Cerebellar nuclear complex (tissue), 1 donor: ENCODE measurements at regions not wholly inside any gene's neighbourhood (a gene's known extent, or its start where the extent isn't known, plus 50 kb on each side); places are given as distances from the start of the nearest gene placed in this dataset.

Source experiments
- DNase-seq, 2 experiments: peaks; one replicate each; lab custom pipeline; 2025; lab: John Stamatoyannopoulos, UW

GRCh38 chr11:43545610-43546009 is 134.9 kb upstream of the HSD17B12 start:
- no peak for DNase-seq

- no peak for DNase-seq
Measured at GRCh38 chr11:43546561-43547429, 133.7 kb upstream of the HSD17B12 start.

GRCh38 chr11:43547430-43547831 is 133.1 kb upstream of the HSD17B12 start:
- DNase-seq, result no peak

- DNase-seq, result no peak
Measured at GRCh38 chr11:43547889-43548381, 132.6 kb upstream of the HSD17B12 start.

GRCh38 chr11:43548916-43549315 is 131.6 kb upstream of the HSD17B12 start:
- no peak for DNase-seq

- no peak for DNase-seq
Measured at GRCh38 chr11:43549624-43550023, 130.9 kb upstream of the HSD17B12 start.

- no peak for DNase-seq
Measured at GRCh38 chr11:43550714-43551113, 129.8 kb upstream of the HSD17B12 start.

GRCh38 chr11:43554148-43554473 is 126.4 kb upstream of the HSD17B12 start:
- DNase-seq, result no peak

GRCh38 chr11:43555186-43555585 is 125.4 kb upstream of the HSD17B12 start:
- no peak for DNase-seq

GRCh38 chr11:43555816-43556611 is 124.5 kb upstream of the HSD17B12 start:
- DNase-seq, result no peak

- no peak for DNase-seq
Measured at GRCh38 chr11:43556612-43557375, 123.7 kb upstream of the HSD17B12 start.

GRCh38 chr11:43557553-43558110 is 122.9 kb upstream of the HSD17B12 start:
- DNase-seq, result no peak

- DNase-seq, result no peak
Measured at GRCh38 chr11:43558146-43558545, 122.4 kb upstream of the HSD17B12 start.

GRCh38 chr11:43558556-43559127 is 121.9 kb upstream of the HSD17B12 start:
- no peak for DNase-seq

- DNase-seq, result no peak
Measured at GRCh38 chr11:43561832-43562231, 118.7 kb upstream of the HSD17B12 start.

GRCh38 chr11:43567396-43567975 is 113.1 kb upstream of the HSD17B12 start:
- DNase-seq, result no peak

GRCh38 chr11:43573233-43573632 is 107.3 kb upstream of the HSD17B12 start:
- DNase-seq, result no peak

GRCh38 chr11:43573873-43574272 is 106.7 kb upstream of the HSD17B12 start:
- DNase-seq, result no peak

GRCh38 chr11:43574411-43574810 is 106.1 kb upstream of the HSD17B12 start:
- DNase-seq, result no peak

GRCh38 chr11:43574949-43575912 is 105.3 kb upstream of the HSD17B12 start:
- DNase-seq, result peak; percentile 25 to 72
